Activated CD4-positive, CD25-positive, alpha-beta regulatory T cell (primary cell): ENCODE measurements at regions not wholly inside any gene's neighbourhood (a gene's known extent, or its start where the extent isn't known, plus 50 kb on each side); places are given as distances from the start of the nearest gene placed in this dataset.

Experiments used
- DNase-seq, 4 experiments: peaks; one replicate each; lab custom pipeline; 2025; lab: John Stamatoyannopoulos, UW

DNA sequence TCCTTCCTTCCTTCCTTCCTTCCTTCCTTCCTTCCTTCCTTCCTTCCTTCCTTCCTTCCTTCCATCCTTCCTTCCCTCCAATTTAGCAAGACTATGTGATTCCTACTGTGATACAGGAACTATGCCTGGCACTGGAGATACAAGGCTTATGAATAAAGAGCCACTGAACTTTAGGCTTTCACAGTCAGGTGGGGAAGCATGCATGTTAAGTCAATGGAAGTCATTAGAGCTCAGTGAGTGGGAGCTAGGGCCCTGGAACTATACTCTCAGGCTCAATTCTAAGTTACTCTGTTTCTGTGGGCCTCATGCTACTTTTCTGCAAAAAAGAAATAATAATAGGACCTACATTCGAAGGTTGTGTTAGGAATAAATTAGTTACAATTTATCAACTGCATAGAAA is 527.6 kb upstream of the ZEB2 start:
- DNase-seq: no peak

DNA sequence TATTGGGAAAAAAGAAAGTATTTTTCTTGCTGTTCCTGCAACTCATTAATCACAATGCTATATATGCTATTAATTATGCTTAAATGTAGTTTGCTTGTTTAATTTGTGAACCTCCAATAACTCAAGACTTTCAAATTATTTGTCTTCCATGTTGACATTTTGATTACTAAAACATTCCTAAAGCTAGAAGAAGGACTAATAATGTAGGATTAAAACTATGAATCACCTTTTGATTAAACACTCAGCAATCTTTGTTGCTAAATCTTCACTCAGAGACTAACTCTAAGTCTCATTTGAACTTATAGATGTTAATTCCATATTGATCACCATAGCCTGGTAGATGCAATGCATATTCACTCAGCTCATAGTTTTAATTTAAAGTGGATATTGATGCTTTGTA is 524.6 kb upstream of the ZEB2 start:
- DNase-seq: no peak

DNA sequence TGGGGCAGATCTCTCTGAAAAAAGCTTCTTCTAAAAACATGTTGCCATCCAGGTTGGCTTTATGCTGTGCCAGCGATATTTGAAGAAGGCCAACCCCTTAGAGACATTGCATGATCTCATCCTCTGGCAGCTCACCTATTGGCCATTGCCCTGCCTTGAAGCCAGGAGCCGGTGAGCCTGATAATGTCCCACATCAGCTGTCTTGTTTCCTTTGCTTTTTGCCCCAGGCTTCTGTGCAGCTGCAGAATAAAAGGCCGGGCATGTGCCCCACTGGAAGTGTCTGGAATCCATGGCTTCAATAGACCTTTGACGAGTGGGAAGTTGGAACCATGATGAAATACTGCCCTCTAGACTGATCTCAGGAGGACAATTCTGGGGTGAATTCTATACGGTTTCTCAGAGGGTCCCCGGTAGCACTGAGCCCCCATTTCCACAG is 523.5 kb upstream of the ZEB2 start:
- DNase-seq: no peak

DNA sequence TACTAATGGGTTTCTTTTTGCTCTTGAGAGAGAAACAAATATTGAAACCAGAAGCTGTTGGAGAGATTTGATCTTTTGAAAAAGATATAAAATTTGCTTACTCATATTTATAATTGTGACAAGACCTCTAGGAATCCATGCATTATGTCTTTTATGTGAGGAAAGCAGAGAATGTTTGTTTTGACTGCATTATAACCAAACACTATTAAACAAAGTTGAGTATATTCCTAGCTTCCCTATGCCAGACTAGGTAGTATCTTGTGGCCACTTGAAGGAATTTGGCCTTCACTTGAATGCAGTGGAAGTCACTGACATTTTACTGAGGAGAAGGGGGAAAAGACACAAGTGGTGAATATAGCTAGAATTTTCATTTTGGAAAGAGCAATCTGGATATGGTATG is 521.8 kb upstream of the ZEB2 start:
- no peak for DNase-seq

DNA sequence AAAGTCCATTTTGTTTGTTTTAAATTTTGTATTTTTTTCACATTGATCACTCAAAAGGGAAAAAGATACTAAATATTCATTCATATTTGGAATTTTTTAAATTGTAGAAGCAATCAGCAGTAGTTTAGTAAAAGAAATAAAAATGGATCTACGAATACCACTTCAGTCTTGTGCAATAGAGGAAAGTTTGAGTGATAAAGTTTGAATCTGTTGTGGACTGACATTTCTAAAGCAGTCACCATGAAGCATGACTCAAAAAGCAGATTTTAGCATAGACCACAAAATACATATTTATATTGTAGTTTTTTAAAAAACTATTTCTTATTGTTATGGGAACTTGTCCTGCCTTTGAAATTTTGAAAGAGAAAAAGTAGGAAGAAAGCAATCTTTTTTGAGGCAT is 520.5 kb upstream of the ZEB2 start:
- DNase-seq: no peak

DNA sequence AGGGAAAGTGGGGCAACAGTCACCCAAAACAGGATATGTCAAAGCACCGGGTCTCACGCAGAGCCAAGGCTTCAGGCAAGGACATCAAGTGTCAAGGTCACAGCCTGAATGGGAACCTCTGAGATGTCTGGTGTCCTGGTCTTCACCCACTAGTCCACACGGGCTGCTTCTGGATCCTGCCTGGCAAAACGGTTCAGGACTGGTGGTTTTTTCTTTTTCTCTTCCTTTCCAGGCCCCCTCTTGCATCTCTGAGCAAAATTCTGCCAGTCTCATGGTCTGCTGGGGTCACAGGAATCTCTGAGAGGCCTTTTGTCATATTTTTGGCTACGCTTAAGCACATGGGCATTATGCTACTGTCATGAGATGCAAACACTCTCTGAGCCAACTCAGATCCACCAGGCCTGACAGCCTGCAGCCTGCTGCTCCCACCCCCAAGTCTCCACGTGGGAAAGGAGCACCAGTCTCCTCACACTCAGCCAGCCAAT is 518.2 kb upstream of the ZEB2 start:
- DNase-seq: peak in 1 of 4 experiments; percentile 0

DNA sequence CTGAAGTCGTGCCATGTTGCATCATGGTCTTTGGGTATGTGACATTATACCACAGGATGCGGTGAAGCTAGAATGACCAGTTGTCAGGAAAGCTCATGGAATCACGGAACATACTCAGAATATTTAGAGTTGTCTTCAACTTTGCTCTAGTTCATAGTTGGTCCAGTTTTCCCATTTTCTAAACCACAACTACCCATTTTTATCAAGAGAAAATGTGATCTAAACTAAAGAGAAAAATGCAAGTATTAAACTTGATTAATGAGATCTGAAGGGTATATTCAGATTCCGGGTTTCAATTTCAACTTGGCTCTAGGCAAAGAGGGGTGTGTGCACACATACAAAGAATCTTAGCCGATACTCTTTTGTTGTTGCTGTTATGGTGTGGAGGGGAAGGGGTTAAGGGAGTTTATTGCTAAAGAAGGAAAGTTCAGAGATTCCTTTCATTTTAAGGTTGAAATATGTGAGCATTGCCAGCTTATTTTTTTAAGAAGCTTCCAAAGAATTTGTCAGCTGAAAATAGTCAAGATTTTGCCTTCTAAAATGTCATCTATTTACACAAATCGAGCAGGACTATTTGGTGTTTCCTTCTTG is 516.6 kb upstream of the ZEB2 start:
- no peak for DNase-seq

DNA sequence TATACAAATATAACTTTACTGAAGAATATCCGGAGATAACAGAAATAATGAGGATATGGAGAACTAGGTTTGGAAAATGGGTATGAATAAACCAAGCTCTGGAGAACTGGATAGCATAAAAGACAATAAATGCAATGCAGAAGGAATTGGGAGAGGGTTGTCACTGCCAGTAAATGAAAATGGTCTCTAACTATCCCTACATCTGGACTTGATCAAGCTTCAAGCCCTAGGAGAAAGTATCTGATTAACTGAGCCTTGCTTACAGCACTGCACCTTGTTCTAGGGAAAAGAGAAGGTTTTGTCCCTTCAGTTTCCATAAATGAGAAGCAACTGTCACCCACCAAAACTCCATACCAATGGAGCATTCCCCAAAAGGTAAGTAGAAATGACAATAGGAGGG is 514.6 kb upstream of the ZEB2 start:
- no peak for DNase-seq

DNA sequence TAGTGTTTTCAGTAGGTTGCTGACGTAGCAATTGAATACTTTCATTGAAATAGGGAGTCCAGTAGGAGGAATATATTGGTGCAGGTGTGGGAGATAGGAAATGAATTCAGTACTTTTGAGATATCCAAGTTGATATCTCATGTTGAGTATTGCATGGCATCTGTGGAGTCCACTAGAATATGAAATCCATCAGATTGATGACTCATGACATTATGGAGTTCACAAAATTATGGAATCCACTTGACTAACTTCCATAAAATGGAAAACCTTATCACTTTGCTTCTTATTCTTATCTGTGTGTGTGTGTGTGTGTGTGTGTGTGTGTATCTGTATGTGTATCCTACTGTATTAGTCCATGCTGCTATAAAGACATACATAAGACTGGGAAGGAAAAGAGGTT is 513.5 kb upstream of the ZEB2 start:
- DNase-seq: no peak

DNA sequence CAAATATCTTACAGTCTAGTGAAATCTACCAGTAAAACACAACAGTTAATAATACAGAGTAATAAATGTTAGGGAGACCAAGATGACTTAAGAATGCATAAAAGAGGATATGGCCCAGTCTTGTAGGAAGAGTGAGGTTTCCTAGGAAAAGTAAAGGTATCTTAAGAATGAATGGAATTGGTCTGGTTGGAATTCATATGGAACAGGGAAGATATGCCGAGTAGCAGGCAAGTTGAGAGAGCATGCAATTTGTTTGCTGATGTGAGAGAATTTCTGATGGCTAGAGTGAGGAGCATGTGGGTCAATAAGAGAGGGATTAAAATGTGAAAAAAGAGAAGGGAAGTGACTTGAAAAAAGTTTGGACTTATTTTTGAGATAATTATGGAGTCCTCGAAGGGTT is 512.9 kb upstream of the ZEB2 start:
- DNase-seq: no peak

DNA sequence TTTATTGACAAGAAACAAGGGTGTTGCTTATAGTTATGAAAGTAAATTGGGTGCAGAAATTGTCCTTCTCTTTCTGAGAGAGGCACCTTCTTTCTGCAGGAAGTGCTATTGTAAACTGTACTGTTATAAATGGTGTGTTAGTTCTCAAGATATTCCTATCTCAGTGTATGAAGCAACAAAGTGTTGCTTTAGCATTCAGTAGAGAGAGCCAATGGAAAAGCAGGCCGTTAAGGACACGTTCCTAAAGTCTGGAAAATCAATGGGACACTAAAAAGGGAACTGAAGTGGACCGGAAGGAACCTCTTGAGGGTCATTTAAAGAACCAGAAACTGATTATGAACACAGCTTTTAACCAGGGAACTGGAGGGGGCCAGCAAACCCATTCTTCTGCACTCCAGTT is 510.0 kb upstream of the ZEB2 start:
- DNase-seq: no peak

DNA sequence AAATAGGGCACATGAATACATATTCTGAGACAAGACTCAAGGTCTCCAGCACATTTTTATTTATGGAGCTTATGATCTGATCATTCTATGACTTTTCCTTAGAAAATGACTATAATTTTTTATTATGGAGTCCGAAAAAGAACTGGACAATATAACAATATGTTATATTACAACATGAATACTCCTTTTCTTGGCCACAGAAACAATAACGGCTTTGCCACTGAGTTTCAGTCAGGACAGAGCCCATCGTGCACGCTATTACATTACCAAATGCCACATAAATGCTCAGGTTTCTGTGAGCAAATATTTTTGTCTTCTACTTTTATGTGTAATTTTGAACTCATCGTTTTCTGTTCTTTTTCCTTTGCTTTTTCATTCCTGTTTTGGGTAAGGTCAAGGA is 509.2 kb upstream of the ZEB2 start:
- no peak for DNase-seq

DNA sequence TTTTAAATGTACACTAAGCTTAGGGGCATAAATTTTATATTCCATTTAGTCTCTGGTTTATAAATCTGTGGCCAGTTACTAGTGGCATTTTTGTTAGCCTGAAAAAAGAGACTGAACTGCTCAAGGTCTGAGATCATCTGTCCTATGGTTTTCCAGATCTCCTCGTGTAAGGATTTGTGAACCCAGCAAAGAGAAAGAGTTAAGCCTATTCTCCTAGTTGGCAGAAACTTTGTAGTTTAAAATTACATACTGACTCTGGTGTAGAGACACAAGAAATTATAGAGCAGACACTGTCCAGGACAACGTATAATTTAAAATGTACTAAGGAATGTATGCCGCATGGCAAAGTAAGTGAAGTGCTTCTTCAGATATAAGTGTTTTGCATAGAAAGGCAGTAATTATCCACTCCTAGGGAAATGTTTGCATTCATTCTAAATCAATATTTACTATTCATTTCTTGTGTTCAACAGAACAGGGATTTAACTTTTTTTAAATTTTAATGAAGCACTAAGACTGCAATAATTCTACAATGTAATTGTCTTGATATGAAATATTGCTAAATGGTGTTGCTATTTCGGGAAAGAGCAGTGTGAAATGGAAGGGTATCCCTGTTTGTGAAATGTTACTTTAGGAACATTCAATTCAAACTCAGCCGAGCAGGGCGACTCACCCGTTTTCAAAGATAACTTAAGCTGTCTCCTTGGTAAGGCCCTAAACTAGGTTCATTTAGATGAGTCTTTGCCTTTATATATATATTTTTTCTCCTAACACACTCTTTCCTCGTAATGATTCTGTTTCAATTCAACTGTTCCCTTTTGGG is 508.4 kb upstream of the ZEB2 start:
- no peak for DNase-seq

DNA sequence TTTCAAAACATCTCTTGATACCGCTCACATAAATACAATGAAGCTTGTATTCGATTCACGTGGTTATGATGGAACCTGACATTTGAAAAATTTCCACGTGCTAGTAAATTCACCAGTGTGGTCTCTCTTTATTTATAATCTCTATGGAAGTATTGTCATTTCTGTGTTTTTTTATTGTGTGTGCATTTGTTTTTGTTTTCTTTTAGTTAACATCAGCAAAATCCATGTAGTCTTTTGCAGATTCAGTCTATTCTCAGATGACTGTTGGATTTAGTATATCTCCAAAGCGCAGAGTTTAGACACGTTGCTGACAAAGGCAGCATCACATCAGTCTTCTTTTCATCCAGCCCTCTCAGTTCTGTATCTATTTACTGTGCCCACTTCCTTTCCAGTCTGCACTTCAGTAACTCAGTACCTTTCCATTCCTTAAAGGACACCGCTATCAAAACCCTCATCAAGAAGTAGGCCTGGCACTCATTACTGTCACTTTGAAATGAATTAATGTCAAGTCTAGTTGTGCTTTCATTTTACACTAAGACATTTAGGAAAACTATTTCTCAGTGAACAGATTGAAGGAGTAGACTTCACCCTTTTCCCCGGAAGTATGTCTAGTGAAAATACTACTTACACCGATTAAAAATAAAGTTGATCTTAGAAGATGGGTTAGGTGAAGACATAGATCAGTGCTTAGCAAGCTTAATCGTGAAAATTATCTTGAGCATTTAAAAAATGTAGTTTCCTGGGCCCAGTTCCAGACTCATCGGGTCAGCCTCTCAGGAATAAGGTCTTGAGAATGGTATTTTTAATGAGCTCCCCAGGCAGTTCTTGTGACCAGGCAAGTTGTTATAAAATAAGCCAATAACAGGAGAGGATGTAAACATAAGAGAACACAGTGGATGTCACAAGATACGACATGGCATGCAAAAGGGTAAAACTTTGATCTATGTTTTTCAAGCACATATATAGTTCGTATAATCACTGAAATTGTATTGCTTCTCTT is 506.8 kb upstream of the ZEB2 start:
- no peak for DNase-seq

DNA sequence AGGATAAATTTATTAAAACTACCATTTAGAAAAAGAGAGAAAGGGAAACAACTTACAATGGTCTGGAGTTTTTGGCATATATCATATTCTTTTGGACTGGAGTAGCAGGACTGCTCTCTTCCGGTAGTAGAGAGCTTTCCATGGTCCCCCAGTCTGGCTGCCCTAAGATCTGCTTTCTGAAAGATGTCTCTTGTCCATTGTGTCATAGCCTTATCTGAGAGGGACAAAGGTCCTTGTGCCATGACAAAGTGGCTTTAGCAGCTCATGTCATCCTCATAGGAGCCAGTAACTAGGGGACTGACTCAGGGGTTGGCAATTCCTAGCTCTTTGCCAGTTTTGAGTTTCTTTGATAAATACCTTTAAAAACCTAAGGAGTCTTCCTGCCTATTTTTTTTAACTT is 505.5 kb upstream of the ZEB2 start:
- no peak for DNase-seq

DNA sequence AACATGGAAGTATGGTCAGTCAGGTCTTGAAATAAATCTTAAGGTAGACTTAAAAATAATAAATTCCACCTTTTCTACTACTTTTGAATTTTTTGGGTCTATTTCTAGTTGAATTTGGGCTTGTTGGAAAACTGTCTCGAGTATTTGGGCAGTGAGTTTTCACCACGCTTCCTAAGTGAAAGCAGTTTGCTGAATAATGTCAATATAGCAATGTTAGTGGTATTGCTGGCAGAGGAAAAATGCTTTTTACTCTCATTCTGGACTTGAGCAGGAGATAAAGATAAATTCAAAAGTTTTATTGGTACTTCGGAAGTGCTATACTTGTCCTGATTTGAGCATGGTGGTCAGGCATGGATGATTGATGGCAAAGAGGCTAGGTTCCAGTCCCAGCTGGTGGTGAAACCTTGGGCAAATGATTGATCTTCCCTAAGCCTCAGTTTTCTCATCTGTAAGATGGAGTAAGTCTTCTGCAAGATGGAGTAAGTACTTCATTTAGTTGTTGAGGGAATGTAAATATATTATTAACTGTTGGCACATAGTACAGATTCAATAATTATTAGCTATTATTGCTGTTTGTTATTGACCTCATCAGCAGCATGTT is 503.5 kb upstream of the ZEB2 start:
- no peak for DNase-seq

DNA sequence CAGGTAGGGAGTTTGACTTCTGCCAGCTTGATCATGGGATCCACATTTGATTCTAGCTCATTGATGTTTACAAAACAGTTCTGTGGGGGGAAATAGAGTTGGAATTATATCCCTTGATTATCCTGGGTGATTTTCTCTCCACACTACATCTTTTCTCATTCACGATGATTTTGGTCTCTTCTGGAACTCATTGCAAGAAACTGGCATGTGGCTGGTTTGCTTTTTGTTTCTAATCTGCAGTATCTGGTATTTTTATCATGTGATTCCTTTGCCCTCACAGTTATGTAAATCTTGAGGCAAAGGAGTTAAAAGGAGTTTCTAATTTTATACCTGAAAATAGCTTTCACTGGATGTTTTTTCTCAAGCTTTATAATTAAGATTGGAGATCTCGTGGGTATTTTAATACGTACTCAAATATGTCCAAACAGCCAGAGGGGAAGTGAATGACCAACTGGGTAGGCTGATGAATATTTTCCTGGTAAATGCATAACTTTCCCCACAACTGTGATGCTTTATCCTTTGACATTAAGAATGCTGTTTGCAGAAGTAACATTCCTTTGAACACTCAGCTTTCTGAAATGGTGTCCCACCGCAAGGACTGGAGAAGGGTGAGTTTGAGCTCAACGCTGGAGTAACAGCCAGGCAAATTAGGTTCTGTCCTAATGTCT is 502.9 kb upstream of the ZEB2 start:
- DNase-seq: no peak

DNA sequence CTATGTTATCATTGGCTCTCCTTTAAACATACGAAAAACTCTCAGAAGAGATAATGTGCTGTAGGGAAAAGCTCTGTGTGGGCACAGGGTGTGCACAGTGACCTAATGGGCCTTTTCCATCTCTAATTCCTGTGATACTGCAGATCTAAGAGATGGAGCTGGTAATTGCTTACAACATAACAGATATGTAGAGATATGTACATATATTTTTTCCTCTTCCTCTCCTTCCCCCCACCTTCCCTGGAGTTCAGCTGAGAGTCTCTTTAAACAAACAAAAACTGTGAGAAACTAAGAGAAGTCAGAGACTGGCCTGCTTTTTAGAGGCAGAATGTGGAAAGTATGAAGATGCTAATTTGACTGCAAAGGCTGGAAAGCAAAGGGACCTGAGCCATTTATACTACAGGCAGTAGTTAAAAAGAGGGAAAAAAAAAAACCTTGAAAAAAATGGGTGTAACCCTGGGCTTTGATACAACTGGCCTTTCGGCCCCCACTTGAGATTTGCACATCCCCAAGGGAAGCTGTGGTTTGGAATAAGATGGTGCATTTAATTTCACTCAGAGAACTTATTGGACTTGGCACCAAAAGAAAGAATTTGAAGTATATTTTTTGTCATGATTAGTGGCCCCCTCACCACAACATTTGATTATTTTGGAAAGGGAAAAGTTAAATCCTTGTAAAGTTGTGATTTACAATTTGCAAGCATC is 502.2 kb upstream of the ZEB2 start:
- no peak for DNase-seq

DNA sequence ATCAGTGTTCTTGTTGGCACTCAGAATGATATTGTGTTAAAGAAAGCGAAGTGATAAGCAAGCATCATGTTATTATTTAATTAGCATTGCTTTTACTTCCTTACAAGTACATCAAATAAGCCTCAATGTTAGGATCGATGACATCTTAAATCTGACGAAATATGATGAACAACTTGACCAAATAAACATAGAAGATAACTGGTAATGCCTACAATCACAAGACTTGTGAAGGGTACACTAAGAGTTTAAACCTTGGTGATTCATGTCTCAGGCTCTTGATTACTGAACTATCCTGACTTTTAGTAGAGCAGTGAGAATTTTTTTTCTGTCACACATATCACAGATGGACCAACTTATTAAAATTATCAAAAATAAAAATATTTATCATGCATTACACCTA is 500.8 kb upstream of the ZEB2 start:
- no peak for DNase-seq

DNA sequence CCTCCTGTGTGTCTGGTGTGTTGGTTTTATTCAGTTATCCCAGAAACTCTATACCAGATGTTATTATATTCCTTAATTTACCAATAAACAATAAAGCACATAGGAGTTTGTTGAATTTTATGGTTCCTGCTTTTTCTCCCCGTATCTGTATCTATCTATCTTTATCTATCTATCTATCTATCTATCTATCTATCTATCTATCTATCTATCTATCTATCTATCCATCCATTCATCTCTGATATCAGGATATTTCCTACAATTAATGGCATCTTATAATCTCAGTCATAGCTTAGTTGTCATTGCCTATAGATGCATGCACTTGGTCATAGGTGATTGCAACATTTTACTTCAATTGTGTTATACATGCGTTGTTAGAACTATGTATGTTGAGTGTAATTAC is 500.2 kb upstream of the ZEB2 start:
- no peak for DNase-seq

DNA sequence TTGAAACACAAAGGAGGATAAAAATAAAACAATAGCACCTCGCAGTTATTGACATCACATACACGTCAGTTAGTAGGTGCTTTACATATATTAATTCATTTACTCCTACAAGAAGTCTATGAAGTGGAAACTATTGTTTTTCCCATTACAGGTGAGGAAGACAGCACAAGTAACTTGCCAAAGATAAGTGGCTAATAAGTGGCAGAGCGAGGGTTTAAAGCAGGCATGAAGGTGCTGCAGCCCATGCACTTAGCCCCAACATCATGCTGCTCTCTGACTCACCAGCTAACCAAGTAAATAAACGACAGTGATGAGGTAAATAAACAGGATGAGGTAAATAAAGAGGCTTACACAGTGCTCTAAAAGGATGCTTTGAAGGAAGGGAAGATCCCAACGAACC is 498.6 kb upstream of the ZEB2 start:
- no peak for DNase-seq
